Stomach (tissue), 8 donors: ENCODE measurements at regions not wholly inside any gene's neighbourhood (a gene's known extent, or its start where the extent isn't known, plus 50 kb on each side); places are given as distances from the start of the nearest gene placed in this dataset.

Source experiments
- DNase-seq, 2 donors: peaks; one replicate each; pipeline versions ENCODE4 v3.0.0 to v3.0.0-alpha.2; 2013 to 2019
- H3K27ac ChIP-seq, 5 donors: fragments of 200-600 bp in 4 of 5; sonication (generic) in 4 of 5; one replicate each; pipeline ENCODE4 v1.5.1; 2013 to 2019; ENCODE audit warnings: mild to moderate bottlenecking in 1 of 5, moderate library complexity in 1 of 5
- H3K27me3 ChIP-seq, 3 donors: fragments of 200-600 bp; sonication (generic); one replicate each; pipeline ENCODE4 v1.5.1; 2017 to 2019; ENCODE audit warnings: mixed run types in 1 of 3
- H3K36me3 ChIP-seq, 4 donors: fragments of 200-600 bp; sonication (generic); 1 replicate in 3 of 4; 2 replicates in 1 of 4; pipeline ENCODE4 v1.5.1; 2016 to 2019
- H3K4me1 ChIP-seq, 4 donors: fragments of 200-600 bp; sonication (generic); one replicate each; pipeline ENCODE4 v1.5.1; 2016 to 2019
- H3K4me3 ChIP-seq, 4 donors: fragments of 200-600 bp; sonication (generic) in 3 of 4; one replicate each; pipeline ENCODE4 v1.5.1; 2016 to 2019; ENCODE audit warnings: mild to moderate bottlenecking in 1 of 4
- H3K9me3 ChIP-seq, 4 donors: fragments of 200-600 bp; sonication (generic); one replicate each; pipeline ENCODE4 v1.5.1; 2016 to 2019
- EP300 ChIP-seq: sonication (generic); formaldehyde crosslinking; IDR thresholded peaks from one replicate; pipeline ENCODE4 v1.6.1; 2017; ENCODE audit warnings: antibody characterized with exemption
- POLR2A ChIP-seq, 4 donors: fragments of 450-650 bp; IDR thresholded peaks; one replicate each; pipeline ENCODE4 v1.6.1; 2016; ENCODE audit warnings: antibody characterized with exemption in 4 of 4, control low read depth in 2 of 4, mild to moderate bottlenecking in 1 of 4, moderate library complexity in 1 of 4
- POLR2AphosphoS5 ChIP-seq, 3 donors: sonication (generic); formaldehyde crosslinking; IDR thresholded peaks; one replicate each; pipeline ENCODE4 v1.6.1; 2016; ENCODE audit warnings: antibody characterized with exemption in 3 of 3
- WGBS, 5 donors: extraction: QIAGEN DNeasy Blood & Tissue Kit in 3 of 5; methylation state at CpG; one replicate each; pipeline versions ENCODE4 v1.1.5 to v1.1.7; 2013 to 2018; 5-methylcytosine and 5-hydroxymethylcytosine counted together
- intact Hi-C: fragments of 100-400 bp; cut with DNase I; formaldehyde crosslinking; loops from one replicate; pipeline ENCODE4 v1.15.1; 2023; ENCODE audit warnings: low total_unique reads
- TF ChIP-seq, protein P1 (sequence below), 7 experiments: fragments of 450-650 bp in 4 of 7; fragments of 200-600 bp in 3 of 7; sonication (generic) in 3 of 7; IDR thresholded peaks; one replicate each; pipeline ENCODE4 v1.5.1; 2016 to 2019; ENCODE audit warnings: antibody characterized with exemption in 7 of 7, control low read depth in 2 of 7, mild to moderate bottlenecking in 1 of 7
- donor health status: healthy with polysubstance abuse.
- donor health status: Bipolar disorder and iron deficiency.
- donor health status: healthy.

GRCh38 chr10:6741541-6741941 is 161.5 kb upstream of the PRKCQ start:
- TF ChIP-seq POLR2AphosphoS5 (IDR thresholded peaks at IDR 0.05) (no peak), POLR2A (IDR thresholded peaks at IDR 0.05) (no peak), EP300 (no peak)
- TF ChIP-seq, protein P1, sequence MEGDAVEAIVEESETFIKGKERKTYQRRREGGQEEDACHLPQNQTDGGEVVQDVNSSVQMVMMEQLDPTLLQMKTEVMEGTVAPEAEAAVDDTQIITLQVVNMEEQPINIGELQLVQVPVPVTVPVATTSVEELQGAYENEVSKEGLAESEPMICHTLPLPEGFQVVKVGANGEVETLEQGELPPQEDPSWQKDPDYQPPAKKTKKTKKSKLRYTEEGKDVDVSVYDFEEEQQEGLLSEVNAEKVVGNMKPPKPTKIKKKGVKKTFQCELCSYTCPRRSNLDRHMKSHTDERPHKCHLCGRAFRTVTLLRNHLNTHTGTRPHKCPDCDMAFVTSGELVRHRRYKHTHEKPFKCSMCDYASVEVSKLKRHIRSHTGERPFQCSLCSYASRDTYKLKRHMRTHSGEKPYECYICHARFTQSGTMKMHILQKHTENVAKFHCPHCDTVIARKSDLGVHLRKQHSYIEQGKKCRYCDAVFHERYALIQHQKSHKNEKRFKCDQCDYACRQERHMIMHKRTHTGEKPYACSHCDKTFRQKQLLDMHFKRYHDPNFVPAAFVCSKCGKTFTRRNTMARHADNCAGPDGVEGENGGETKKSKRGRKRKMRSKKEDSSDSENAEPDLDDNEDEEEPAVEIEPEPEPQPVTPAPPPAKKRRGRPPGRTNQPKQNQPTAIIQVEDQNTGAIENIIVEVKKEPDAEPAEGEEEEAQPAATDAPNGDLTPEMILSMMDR (IDR thresholded peaks at IDR 0.05): no peak
- H3K36me3 ChIP-seq: no peaks in the 10 kb centered on the region
- H3K9me3 ChIP-seq: no peaks in the 10 kb centered on the region
- intact Hi-C loops: no loop called here
- DNase-seq: no peak
- peaks cover 0 to 7% (median 4%) of the 10 kb centered on the region in 3 donors for H3K27me3 ChIP-seq
- H3K4me1 ChIP-seq: peaks cover 0 to 18% (median 5%) of the 10 kb centered on the region in 4 donors
- WGBS, 5 donors: 24 to 40% (median 33%) methylated on average over 3 of the region's 3 CpGs
- no peak overlapping the region for H3K4me3 ChIP-seq
- H3K27ac ChIP-seq: no peak overlapping the region

DNA sequence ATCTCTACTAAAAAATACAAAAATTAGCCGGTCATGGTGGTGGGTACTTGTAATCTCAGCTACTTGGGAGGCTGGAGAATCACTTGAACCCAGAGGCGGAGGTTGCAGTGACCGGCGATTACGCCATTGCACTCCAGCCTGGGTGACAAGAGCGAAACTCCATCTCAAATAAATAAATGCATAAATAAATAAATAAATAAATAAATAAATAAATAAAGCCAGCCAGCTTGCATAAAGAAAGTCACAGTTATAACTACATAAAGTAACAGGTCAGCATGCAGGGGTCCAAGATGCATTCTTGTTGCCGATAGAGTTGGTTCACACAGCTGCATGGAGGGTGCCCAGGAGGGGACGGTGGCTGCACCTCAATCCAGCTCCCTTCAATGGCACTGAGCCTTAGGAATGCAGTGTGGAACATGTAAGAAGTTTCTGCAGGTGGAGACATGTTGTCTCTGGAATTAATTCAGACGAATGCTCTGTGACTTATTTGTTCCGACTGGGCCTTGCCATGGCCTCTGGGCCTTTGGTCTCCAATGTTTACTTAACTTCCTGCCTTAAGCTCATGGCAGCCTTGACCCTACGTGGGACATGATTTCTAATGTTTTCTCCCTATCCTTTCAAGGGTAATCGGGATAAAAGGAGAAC is 159.6 kb upstream of the PRKCQ start:
- H3K27me3 ChIP-seq: peaks cover 0 to 18% (median 11%) of the 10 kb centered on the region in 3 donors
- intact Hi-C loops: no loop called here
- WGBS, 5 donors: 69 to 78% (median 70%) methylated on average over 12 of the region's 12 CpGs

GRCh38 chr10:6738112-6738768 is 158.2 kb upstream of the PRKCQ start:
- intact Hi-C loops: no loop called here
- H3K27me3 ChIP-seq: peaks cover 0 to 28% (median 15%) of the 10 kb centered on the region in 3 donors
- WGBS, 5 donors: 21 to 36% (median 26%) methylated on average over 14 of the region's 14 CpGs
- no peaks in the 10 kb centered on the region for H3K9me3 ChIP-seq
- no peak overlapping the region for H3K4me3 ChIP-seq
- H3K4me1 ChIP-seq: peaks cover 0 to 18% (median 5%) of the 10 kb centered on the region in 4 donors
- no peaks in the 10 kb centered on the region for H3K36me3 ChIP-seq
- TF ChIP-seq POLR2AphosphoS5 (IDR thresholded peaks at IDR 0.05): no peak
- peak in 1 of 2 donors; percentile 51 for DNase-seq
- H3K27ac ChIP-seq: no peak overlapping the region

More for the DNA sequence above, 159.6 kb upstream of the PRKCQ start:
- Histone ChIP-seq H3K27ac (no peak overlapping the region), H3K36me3 (no peaks in the 10 kb centered on the region), H3K4me1 (peaks cover 0 to 18% (median 5%) of the 10 kb centered on the region in 4 donors), H3K9me3 (no peaks in the 10 kb centered on the region), H3K4me3 (no peak overlapping the region)
- DNase-seq: no peak
- TF ChIP-seq POLR2A (IDR thresholded peaks at IDR 0.05) (no peak), EP300 (no peak), POLR2AphosphoS5 (IDR thresholded peaks at IDR 0.05) (no peak)
- TF ChIP-seq, protein P1 (IDR thresholded peaks at IDR 0.05): no peak

GRCh38 chr10:6737758-6738111 is 157.7 kb upstream of the PRKCQ start:
- intact Hi-C loops: no loop called here
- H3K4me1 ChIP-seq: peaks cover 0 to 18% (median 5%) of the 10 kb centered on the region in 4 donors
- TF ChIP-seq, protein P1 (IDR thresholded peaks at IDR 0.05): no peak
- TF ChIP-seq EP300 (no peak), POLR2A (IDR thresholded peaks at IDR 0.05) (no peak), POLR2AphosphoS5 (IDR thresholded peaks at IDR 0.05) (no peak)
- H3K27ac ChIP-seq: no peak overlapping the region
- H3K27me3 ChIP-seq: peaks cover 0 to 28% (median 15%) of the 10 kb centered on the region in 3 donors
- H3K9me3 ChIP-seq: no peaks in the 10 kb centered on the region
- no peaks in the 10 kb centered on the region for H3K36me3 ChIP-seq
- 38 to 76% (median 65%) methylated on average over 6 of the region's 6 CpGs for WGBS, 5 donors
- no peak overlapping the region for H3K4me3 ChIP-seq
- DNase-seq: no peak
